Neuron (in vitro differentiated cells): ENCODE measurements at regions not wholly inside any gene's neighbourhood (a gene's known extent, or its start where the extent isn't known, plus 50 kb on each side); places are given as distances from the start of the nearest gene placed in this dataset.

Experiments used
- H2AFZ ChIP-seq: one replicate; pipeline ENCODE4 v1.6.1; 2013; ENCODE audit warnings: low read depth, mild to moderate bottlenecking, inconsistent platforms, low read length, moderate library complexity
- H3K27me3 ChIP-seq: one replicate; pipeline ENCODE4 v1.6.1; 2013; ENCODE audit warnings: low read length; ENCODE audit not compliant: insufficient read depth
- H3K36me3 ChIP-seq: one replicate; pipeline ENCODE4 v1.6.1; 2013; ENCODE audit warnings: low read length; ENCODE audit not compliant: insufficient read depth
- H3K4me1 ChIP-seq: one replicate; pipeline ENCODE4 v1.6.1; 2013; ENCODE audit warnings: low read length; ENCODE audit not compliant: insufficient read depth
- H3K4me3 ChIP-seq: 2 replicates; pipeline ENCODE4 v1.5.1; 2013; ENCODE audit warnings: mild to moderate bottlenecking, low read length, moderate library complexity
- H3K9me3 ChIP-seq: one replicate; pipeline ENCODE4 v1.6.1; 2013; ENCODE audit warnings: low read length

- H3K4me1 ChIP-seq, result no peaks in the 10 kb centered on the region
- H3K4me3 ChIP-seq, result no peak overlapping the region
- H3K36me3 ChIP-seq, result no peaks in the 10 kb centered on the region
- H3K9me3 ChIP-seq, result no peaks in the 10 kb centered on the region
- no peak overlapping the region for H2AFZ ChIP-seq
- H3K27me3 ChIP-seq, result no peaks in the 10 kb centered on the region
Observed at GRCh38 chr3:84806958-84807357, 151.8 kb upstream of the CADM2 start.

DNA sequence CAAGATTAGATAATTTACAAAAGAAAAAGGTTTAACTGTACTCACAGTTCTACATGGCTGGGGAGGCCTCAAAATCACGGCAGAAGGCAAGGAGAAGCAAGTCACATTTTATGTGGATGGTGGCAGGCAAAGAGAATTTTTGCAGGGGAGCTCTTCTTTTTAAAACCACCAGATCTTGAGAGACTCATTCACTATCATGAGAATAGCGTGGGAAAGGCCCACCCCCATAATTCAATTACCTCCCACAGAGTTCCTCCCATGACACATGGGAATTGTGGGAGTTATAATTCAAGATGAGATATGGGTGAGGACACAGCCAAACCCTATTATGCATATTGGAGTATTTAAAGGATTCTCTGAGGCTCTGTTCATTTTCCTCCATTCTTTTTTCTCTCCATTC lies 138.7 kb upstream of the CADM2 start:
- Histone ChIP-seq H3K4me1 (no peaks in the 10 kb centered on the region), H3K9me3 (no peaks in the 10 kb centered on the region), H3K27me3 (no peaks in the 10 kb centered on the region), H3K4me3 (no peak overlapping the region), H2AFZ (no peak overlapping the region), H3K36me3 (no peaks in the 10 kb centered on the region)

DNA sequence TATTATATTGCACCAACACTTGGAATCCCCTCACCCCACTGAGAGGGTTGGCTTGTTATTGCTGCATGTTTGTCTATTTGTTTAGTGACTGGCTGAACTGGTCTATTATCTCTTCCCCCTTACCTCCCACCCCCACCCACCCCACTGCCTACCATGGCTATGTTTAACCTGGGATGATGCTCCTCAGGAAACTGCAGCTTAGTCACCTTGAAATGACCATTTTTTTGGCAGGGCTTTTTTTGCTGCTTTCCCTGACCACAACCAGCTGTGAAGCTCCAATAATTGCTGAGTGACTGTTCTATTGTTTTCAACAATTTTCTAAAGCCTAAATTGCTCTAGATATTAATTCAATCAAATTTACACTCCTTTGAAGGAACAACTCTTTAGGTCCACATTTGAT lies 137.9 kb upstream of the CADM2 start:
- no peaks in the 10 kb centered on the region for H3K4me1 ChIP-seq
- H3K27me3 ChIP-seq, result no peaks in the 10 kb centered on the region
- no peak overlapping the region for H3K4me3 ChIP-seq
- H3K9me3 ChIP-seq, result no peaks in the 10 kb centered on the region
- H2AFZ ChIP-seq, result no peak overlapping the region
- no peaks in the 10 kb centered on the region for H3K36me3 ChIP-seq

DNA sequence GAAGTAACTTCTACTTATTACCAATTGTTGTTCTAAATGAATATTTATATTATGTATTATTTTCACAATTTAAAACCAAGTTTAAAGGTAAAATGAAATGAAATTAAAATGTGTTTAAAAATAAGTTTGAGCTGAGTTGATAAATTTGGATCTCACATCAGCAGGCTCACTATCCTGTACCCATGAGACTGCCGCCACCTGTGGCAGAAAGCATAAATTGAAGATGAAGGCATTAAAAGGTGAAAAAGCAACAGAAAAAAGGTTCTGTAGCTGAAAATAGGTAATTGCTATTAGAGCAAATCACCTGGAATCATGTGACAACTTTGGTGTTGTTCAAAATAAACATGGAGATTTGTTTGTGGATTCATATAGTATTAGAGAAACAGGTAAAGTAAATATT lies 133.0 kb upstream of the CADM2 start:
- Histone ChIP-seq H3K27me3 (no peaks in the 10 kb centered on the region), H3K4me3 (no peak overlapping the region), H3K9me3 (no peaks in the 10 kb centered on the region), H3K4me1 (no peaks in the 10 kb centered on the region), H2AFZ (no peak overlapping the region), H3K36me3 (no peaks in the 10 kb centered on the region)

DNA sequence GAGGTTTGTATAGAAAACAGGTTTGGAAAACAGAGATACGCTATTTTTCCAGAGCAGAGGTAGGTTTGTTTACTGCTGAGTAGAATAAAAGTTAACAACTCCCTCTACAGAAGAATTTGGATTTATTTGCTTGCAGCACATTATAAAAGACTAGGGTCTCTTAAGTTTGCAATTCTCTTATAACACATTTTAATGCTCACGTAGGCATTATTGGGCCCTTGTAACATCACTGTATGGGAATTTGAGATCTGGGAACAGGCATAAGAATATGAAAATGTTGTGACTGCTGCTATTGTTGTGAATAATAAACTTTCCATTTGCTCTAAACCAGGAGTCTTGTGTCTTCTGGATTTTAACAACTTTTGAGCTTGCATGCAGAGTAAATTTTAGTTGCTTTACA lies 128.3 kb upstream of the CADM2 start:
- no peaks in the 10 kb centered on the region for H3K9me3 ChIP-seq
- no peaks in the 10 kb centered on the region for H3K4me1 ChIP-seq
- no peaks in the 10 kb centered on the region for H3K27me3 ChIP-seq
- no peak overlapping the region for H2AFZ ChIP-seq
- no peaks in the 10 kb centered on the region for H3K36me3 ChIP-seq
- H3K4me3 ChIP-seq, result no peak overlapping the region

GRCh38 chr3:84835366-84835765 lies 123.4 kb upstream of the CADM2 start:
- no peaks in the 10 kb centered on the region for H3K27me3 ChIP-seq
- no peaks in the 10 kb centered on the region for H3K4me1 ChIP-seq
- H3K36me3 ChIP-seq, result no peaks in the 10 kb centered on the region
- no peak overlapping the region for H2AFZ ChIP-seq
- H3K4me3 ChIP-seq, result no peak overlapping the region
- no peaks in the 10 kb centered on the region for H3K9me3 ChIP-seq

DNA sequence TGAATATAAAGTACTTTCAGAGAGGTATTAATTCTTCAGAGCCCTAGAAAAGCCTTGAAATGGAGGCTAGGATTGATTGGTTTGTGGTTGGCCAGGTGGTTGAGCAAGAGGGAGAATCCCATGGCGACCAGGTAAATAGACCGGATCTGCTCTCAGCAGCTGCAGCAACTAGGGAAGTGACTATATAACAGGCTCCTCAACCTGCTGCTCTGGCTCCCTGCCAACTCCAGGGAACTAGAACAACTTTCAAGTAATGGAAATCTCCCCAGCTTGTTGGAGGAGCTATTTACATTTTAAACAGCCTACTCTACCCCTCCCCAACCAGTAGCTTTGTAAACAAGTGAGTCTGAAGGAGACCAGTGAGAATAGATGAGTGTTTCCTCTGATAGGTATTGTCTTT lies 121.8 kb upstream of the CADM2 start:
- Histone ChIP-seq H3K4me1 (no peaks in the 10 kb centered on the region), H3K9me3 (no peaks in the 10 kb centered on the region), H3K36me3 (no peaks in the 10 kb centered on the region), H2AFZ (no peak overlapping the region), H3K4me3 (no peak overlapping the region), H3K27me3 (no peaks in the 10 kb centered on the region)

GRCh38 chr3:84877092-84877491 lies 81.7 kb upstream of the CADM2 start:
- no peaks in the 10 kb centered on the region for H3K9me3 ChIP-seq
- no peaks in the 10 kb centered on the region for H3K27me3 ChIP-seq
- H3K4me3 ChIP-seq, result no peak overlapping the region
- no peaks in the 10 kb centered on the region for H3K4me1 ChIP-seq
- no peaks in the 10 kb centered on the region for H3K36me3 ChIP-seq
- no peak overlapping the region for H2AFZ ChIP-seq

DNA sequence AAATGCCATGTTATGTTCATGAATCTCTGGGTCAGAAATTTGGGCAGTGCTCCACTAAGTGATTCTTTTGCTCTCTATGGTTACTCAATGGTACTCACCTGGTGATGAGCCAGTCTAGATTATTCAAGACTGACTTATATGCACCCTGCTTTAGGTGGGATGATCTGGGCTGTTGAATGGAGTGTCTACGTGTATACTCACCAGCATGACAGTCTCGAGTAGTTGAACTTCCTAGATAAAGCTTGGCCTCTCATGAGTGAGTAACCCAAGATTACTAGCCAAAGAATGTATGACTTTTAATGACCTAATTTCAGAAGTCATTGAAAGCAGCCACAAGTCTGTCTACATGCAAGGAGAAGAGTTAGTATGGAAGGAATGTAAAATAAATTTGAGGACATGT lies 77.5 kb upstream of the CADM2 start:
- Histone ChIP-seq H3K27me3 (no peaks in the 10 kb centered on the region), H2AFZ (no peak overlapping the region), H3K4me3 (no peak overlapping the region), H3K4me1 (no peaks in the 10 kb centered on the region), H3K36me3 (no peaks in the 10 kb centered on the region), H3K9me3 (no peaks in the 10 kb centered on the region)

DNA sequence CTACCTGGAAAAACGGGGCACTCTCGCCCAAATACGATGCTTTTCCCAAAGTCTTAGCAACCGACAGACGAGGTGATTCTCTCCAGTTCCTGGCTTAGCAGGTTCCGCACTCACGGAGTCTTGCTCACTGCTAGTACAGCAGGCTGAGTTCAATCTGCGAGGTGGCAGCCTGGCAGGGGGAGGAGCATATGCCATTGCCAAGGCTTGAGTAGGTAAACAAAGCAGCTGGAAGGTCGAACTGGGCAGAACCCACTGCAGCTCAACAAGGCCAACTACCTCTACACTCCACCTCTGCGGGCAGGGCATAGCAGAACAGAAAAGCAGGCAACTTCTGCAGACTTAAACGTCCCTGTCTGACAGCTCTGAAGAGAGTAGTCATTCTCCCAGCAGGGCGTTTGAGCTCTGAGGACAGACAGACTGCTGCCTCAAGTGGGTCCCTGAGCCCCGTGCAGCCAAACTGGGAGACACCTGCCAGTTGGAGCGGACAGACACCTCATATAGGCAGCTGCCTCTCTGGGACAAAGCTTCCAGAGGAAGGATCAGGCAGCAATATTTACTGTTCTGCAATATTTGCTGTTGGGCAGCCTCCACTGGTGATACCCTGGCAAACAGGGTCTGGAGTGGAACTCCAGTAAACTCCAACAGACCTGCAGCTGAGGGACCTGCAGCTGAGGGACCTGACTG lies 73.4 kb upstream of the CADM2 start:
- no peaks in the 10 kb centered on the region for H3K27me3 ChIP-seq
- H2AFZ ChIP-seq, result no peak overlapping the region
- H3K4me3 ChIP-seq, result no peak overlapping the region
- no peaks in the 10 kb centered on the region for H3K36me3 ChIP-seq
- H3K9me3 ChIP-seq, result no peaks in the 10 kb centered on the region
- no peaks in the 10 kb centered on the region for H3K4me1 ChIP-seq

DNA sequence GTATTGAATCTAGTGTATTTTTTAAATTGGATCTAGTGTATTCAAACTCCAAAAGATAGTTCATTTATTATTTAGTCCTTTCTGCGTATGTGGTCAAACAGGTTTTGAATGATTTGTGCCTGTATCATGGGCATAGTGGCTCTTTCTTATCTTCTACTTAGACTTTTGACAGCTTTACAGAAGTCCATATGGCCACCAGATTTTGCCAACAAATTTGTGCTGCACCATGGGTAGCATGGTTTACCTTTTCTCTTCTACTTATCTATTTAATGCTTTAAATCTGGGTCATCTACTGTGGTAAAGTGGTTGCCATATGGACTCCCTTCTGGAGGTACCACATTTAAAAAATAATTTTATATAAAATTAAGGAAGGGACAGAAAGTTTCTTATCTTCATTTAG lies 66.9 kb upstream of the CADM2 start:
- Histone ChIP-seq H3K9me3 (no peaks in the 10 kb centered on the region), H3K27me3 (no peaks in the 10 kb centered on the region)

GRCh38 chr3:84893211-84893610 lies 65.6 kb upstream of the CADM2 start:
- Histone ChIP-seq H3K36me3 (no peaks in the 10 kb centered on the region), H2AFZ (no peak overlapping the region), H3K4me1 (no peaks in the 10 kb centered on the region), H3K27me3 (no peaks in the 10 kb centered on the region), H3K9me3 (no peaks in the 10 kb centered on the region), H3K4me3 (no peak overlapping the region)

More for the DNA sequence above, 66.9 kb upstream of the CADM2 start:
- H3K4me3 ChIP-seq, result no peak overlapping the region
- H3K36me3 ChIP-seq, result no peaks in the 10 kb centered on the region
- H3K4me1 ChIP-seq, result no peaks in the 10 kb centered on the region
- H2AFZ ChIP-seq, result no peak overlapping the region

- no peak overlapping the region for H2AFZ ChIP-seq
- no peaks in the 10 kb centered on the region for H3K27me3 ChIP-seq
- H3K9me3 ChIP-seq, result no peaks in the 10 kb centered on the region
- no peaks in the 10 kb centered on the region for H3K36me3 ChIP-seq
- no peaks in the 10 kb centered on the region for H3K4me1 ChIP-seq
- no peak overlapping the region for H3K4me3 ChIP-seq
Observed at GRCh38 chr3:84904212-84904611, 54.6 kb upstream of the CADM2 start.

- Histone ChIP-seq H3K4me1 (no peaks in the 10 kb centered on the region), H3K27me3 (no peaks in the 10 kb centered on the region), H2AFZ (no peak overlapping the region), H3K4me3 (no peak overlapping the region), H3K36me3 (no peaks in the 10 kb centered on the region), H3K9me3 (no peaks in the 10 kb centered on the region)
Observed at GRCh38 chr3:84904816-84905555, 53.8 kb upstream of the CADM2 start.
